Psoas muscle (tissue), 7 donors: ENCODE measurements at regions not wholly inside any gene's neighbourhood (a gene's known extent, or its start where the extent isn't known, plus 50 kb on each side); places are given as distances from the start of the nearest gene placed in this dataset.

Source experiments
- ATAC-seq, 4 donors: fragments of 200-7000 bp; cut with Tn5 transposase; one replicate each; pipeline ENCODE4 v1.9.1; 2020; ENCODE audit warnings: moderate library complexity in 3 of 4, mild to moderate bottlenecking in 2 of 4
- DNase-seq, 2 donors: peaks; one replicate each; pipeline ENCODE4 v3.0.0-alpha.2; 2020
- H3K27ac ChIP-seq: fragments of 200-600 bp; one replicate; pipeline ENCODE4 v1.8.0; 2022
- H3K27me3 ChIP-seq, 3 donors: fragments of 200-600 bp in 1 of 3; one replicate each; pipeline versions ENCODE4 v1.6.1 to v1.8.0; 2013 to 2022; ENCODE audit warnings: low read length in 2 of 3, mild to moderate bottlenecking in 2 of 3, moderate library complexity in 1 of 3; ENCODE audit not compliant: insufficient read depth in 3 of 3
- H3K36me3 ChIP-seq, 2 donors: fragments of 200-600 bp in 1 of 2; one replicate each; pipeline versions ENCODE4 v1.6.1 to v1.8.0; 2013 to 2022; ENCODE audit warnings: low read depth in 1 of 2, mild to moderate bottlenecking in 1 of 2, moderate library complexity in 1 of 2; ENCODE audit not compliant: insufficient read depth in 1 of 2
- H3K4me1 ChIP-seq: fragments of 200-600 bp; one replicate; pipeline ENCODE4 v1.8.0; 2022
- H3K4me3 ChIP-seq: fragments of 200-600 bp; one replicate; pipeline ENCODE4 v1.8.0; 2022; ENCODE audit warnings: mild to moderate bottlenecking
- H3K9me3 ChIP-seq: fragments of 200-600 bp; one replicate; pipeline ENCODE4 v1.8.0; 2022
- WGBS, 3 donors: extraction: QIAGEN DNeasy Blood & Tissue Kit; methylation state at CpG; one replicate each; pipeline versions ENCODE4 v1.1.6 to v1.1.7; 2013; 5-methylcytosine and 5-hydroxymethylcytosine counted together
- intact Hi-C, 2 donors: fragments of 100-400 bp; cut with DNase I; formaldehyde crosslinking; loops; one replicate each; pipeline versions ENCODE4 v1.11.0 to v1.14.2; 2022
- TF ChIP-seq, protein P1 (sequence below): fragments of 200-600 bp; IDR thresholded peaks from one replicate; pipeline ENCODE4 v1.8.0; 2022; ENCODE audit warnings: antibody characterized with exemption
- donor health status: healthy with polysubstance abuse.
- donor health status: DM: no; HTN: no; CAD: no; lungs with moderate emphysema.
- donor health status: Bipolar disorder and iron deficiency.
- donor health status: healthy.
- donor health status: DM: yes; HTN: yes; CAD: no.
- donor health status: DM: no; HTN: no; CAD: no.
- donor health status: DM: yes; HTN: yes; CAD: no.

DNA sequence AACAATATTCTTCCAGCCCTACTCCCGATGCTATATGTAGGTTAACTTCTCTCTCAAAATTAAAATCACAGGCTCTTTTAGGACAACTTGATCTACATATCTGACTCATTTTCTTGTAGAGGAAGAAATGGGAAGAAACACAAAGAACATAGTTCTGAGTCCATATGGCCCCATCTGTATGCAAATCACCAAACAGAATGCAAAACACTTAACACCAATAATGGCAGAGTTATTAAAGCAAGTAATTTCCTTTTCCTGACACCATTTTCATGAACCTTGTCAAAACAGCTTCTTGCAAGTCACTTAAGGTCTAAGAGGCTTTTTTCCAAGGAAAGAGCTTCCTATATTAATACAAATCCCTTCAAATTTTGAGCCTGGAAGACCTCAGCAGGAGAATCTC is 300.4 kb upstream of the CLEC14A start:
- DNase-seq (no peak), ATAC-seq (no peak)
- no peaks in the 10 kb centered on the region for H3K36me3 ChIP-seq
- intact Hi-C loops: no loop called here
- TF ChIP-seq, protein P1, sequence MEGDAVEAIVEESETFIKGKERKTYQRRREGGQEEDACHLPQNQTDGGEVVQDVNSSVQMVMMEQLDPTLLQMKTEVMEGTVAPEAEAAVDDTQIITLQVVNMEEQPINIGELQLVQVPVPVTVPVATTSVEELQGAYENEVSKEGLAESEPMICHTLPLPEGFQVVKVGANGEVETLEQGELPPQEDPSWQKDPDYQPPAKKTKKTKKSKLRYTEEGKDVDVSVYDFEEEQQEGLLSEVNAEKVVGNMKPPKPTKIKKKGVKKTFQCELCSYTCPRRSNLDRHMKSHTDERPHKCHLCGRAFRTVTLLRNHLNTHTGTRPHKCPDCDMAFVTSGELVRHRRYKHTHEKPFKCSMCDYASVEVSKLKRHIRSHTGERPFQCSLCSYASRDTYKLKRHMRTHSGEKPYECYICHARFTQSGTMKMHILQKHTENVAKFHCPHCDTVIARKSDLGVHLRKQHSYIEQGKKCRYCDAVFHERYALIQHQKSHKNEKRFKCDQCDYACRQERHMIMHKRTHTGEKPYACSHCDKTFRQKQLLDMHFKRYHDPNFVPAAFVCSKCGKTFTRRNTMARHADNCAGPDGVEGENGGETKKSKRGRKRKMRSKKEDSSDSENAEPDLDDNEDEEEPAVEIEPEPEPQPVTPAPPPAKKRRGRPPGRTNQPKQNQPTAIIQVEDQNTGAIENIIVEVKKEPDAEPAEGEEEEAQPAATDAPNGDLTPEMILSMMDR: no peak
- no peaks in the 10 kb centered on the region for H3K4me1 ChIP-seq
- no peak overlapping the region for H3K27ac ChIP-seq
- peaks cover 2% of the 10 kb centered on the region for H3K9me3 ChIP-seq
- 51 to 61% (median 58%) methylated on average over 1 of the region's 1 CpG for WGBS, 3 donors
- no peaks in the 10 kb centered on the region for H3K27me3 ChIP-seq
- no peak overlapping the region for H3K4me3 ChIP-seq

- no peak for DNase-seq
- intact Hi-C loops: no loop called here
Measured at GRCh38 chr14:38554026-38554425, 298.1 kb upstream of the CLEC14A start.

GRCh38 chr14:38553586-38553985 is 297.7 kb upstream of the CLEC14A start:
- TF ChIP-seq, protein P1: no peak
- H3K4me3 ChIP-seq: no peak overlapping the region
- H3K9me3 ChIP-seq: no peaks in the 10 kb centered on the region
- intact Hi-C loops: no loop called here
- H3K36me3 ChIP-seq: no peaks in the 10 kb centered on the region
- no peak overlapping the region for H3K27ac ChIP-seq
- ATAC-seq: no peak
- H3K27me3 ChIP-seq: no peaks in the 10 kb centered on the region
- H3K4me1 ChIP-seq: no peaks in the 10 kb centered on the region
- no peak for DNase-seq

More at GRCh38 chr14:38554026-38554425, 298.1 kb upstream of the CLEC14A start:
- Histone ChIP-seq H3K27me3 (no peaks in the 10 kb centered on the region), H3K4me1 (no peaks in the 10 kb centered on the region), H3K4me3 (no peak overlapping the region), H3K27ac (no peak overlapping the region), H3K9me3 (no peaks in the 10 kb centered on the region), H3K36me3 (no peaks in the 10 kb centered on the region)
- TF ChIP-seq, protein P1: no peak
- 52 to 56% (median 53%) methylated on average over 4 of the region's 4 CpGs for WGBS, 3 donors
- ATAC-seq: no peak

GRCh38 chr14:38549564-38549963 is 293.7 kb upstream of the CLEC14A start:
- DNase-seq: no peak

DNA sequence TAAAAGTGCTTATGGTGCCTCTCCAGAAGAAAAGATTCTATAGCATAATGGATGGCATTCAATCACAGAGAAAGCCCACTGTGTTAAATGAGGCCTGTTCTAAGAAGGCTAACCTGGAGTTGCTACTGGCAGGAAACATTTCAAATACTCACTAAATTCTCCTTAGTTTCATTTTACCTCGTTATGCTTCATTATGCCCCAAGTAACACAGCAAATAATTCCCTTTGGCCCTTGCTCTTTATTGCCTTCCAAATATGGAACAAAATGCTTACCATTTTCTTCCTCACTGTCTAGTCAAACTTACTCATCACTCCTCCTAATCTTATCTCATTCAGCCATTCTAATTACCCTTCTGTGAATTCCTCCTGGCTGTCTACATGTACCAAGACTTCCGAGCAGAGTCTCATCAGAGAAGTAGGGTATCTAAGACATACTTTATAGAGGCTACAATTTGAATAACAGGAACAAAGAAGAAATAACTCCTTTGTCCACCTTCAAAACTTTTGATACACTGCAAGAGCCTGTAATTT is 292.1 kb upstream of the CLEC14A start:
- intact Hi-C loops: no loop called here
- TF ChIP-seq, protein P1: no peak
- 59 to 68% (median 65%) methylated on average over 2 of the region's 2 CpGs for WGBS, 3 donors
- Histone ChIP-seq H3K4me3 (no peak overlapping the region), H3K27me3 (no peaks in the 10 kb centered on the region), H3K9me3 (no peaks in the 10 kb centered on the region), H3K36me3 (no peaks in the 10 kb centered on the region), H3K4me1 (no peaks in the 10 kb centered on the region), H3K27ac (no peak overlapping the region)
- no peak for ATAC-seq
- DNase-seq: no peak

More at GRCh38 chr14:38549564-38549963, 293.7 kb upstream of the CLEC14A start:
- intact Hi-C loops: no loop called here
- no peaks in the 10 kb centered on the region for H3K36me3 ChIP-seq
- no peaks in the 10 kb centered on the region for H3K4me1 ChIP-seq
- TF ChIP-seq, protein P1: no peak
- WGBS, 3 donors: 89 to 91% (median 89%) methylated on average over 4 of the region's 4 CpGs
- no peaks in the 10 kb centered on the region for H3K9me3 ChIP-seq
- no peak overlapping the region for H3K4me3 ChIP-seq
- ATAC-seq: no peak
- H3K27ac ChIP-seq: no peak overlapping the region
- H3K27me3 ChIP-seq: no peaks in the 10 kb centered on the region
